ENCODE measurements at regions not wholly inside any gene's neighbourhood (a gene's known extent, or its start where the extent isn't known, plus 50 kb on each side); places are given as distances from the start of the nearest gene placed in this dataset.

DNA sequence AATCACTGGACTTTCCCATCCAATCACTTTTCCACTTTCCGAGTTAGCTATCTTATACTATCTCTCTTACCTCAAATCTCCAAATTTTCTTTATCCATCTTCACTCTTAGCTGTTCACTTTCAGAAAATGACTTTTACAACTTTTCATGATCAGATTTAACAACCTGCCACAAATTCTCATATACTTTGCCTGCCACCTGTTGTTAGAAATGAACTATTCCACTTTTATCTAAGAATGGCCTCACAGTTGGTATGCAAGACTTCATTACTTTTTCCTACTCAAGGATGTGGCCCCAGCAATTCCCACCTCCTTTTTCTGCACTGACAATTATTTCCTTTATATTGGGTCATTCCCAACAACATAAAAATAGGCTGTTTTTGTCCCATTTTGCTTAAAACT is 93.6 kb upstream of the DEPDC1 start:
- Histone ChIP-seq H3K36me3 (no peaks in the 10 kb centered on the region), H3K9me3 (no peaks in the 10 kb centered on the region), H3K4me3 (no peak overlapping the region), H3K4me1 (ENCODE audit: insufficient read depth) (no peaks in the 10 kb centered on the region), H3K27ac (no peak overlapping the region), H3K27me3 (no peaks in the 10 kb centered on the region)
- WGBS, 3 donors = 80 to 97% (median 88%) methylated on average over 1 of the region's 1 CpG
- TF ChIP-seq POLR2A (IDR thresholded peaks at IDR 0.05) (no peak), EP300 (IDR thresholded peaks at IDR 0.05) (no peak)
- TF ChIP-seq, protein P1, sequence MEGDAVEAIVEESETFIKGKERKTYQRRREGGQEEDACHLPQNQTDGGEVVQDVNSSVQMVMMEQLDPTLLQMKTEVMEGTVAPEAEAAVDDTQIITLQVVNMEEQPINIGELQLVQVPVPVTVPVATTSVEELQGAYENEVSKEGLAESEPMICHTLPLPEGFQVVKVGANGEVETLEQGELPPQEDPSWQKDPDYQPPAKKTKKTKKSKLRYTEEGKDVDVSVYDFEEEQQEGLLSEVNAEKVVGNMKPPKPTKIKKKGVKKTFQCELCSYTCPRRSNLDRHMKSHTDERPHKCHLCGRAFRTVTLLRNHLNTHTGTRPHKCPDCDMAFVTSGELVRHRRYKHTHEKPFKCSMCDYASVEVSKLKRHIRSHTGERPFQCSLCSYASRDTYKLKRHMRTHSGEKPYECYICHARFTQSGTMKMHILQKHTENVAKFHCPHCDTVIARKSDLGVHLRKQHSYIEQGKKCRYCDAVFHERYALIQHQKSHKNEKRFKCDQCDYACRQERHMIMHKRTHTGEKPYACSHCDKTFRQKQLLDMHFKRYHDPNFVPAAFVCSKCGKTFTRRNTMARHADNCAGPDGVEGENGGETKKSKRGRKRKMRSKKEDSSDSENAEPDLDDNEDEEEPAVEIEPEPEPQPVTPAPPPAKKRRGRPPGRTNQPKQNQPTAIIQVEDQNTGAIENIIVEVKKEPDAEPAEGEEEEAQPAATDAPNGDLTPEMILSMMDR (IDR thresholded peaks at IDR 0.05) = no peak
- no peak for DNase-seq
- intact Hi-C loops (cut with DNase I) = no loop called here

DNA sequence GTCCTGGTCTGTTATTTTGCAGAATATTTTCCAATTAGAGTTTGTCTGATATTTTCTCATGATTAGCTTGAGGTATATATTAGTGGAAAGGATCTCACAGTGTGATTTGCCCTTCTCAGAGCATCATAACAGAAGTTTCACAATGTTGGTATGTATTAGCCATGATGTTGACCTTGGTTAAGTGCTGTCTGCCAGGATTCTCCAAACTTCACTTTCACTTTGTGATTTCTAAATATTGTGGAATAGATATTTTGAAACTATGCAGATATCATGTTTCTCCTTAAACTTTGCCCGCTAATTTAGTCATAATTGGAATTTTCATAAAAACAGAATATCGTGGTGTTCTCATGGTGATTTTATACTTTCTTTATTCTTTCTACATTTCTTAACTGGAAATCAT is 98.0 kb upstream of the DEPDC1 start:
- intact Hi-C loops (cut with DNase I) = no loop called here
- 5 to 50% (median 16%) methylated on average over 2 of the region's 2 CpGs for WGBS, 3 donors
- no peak for TF ChIP-seq POLR2A (IDR thresholded peaks at IDR 0.05)
- TF ChIP-seq, protein P1 (IDR thresholded peaks at IDR 0.05) = no peak
- TF ChIP-seq EP300 (IDR thresholded peaks at IDR 0.05) = no peak
- no peaks in the 10 kb centered on the region for H3K27me3 ChIP-seq
- no peaks in the 10 kb centered on the region for H3K36me3 ChIP-seq
- no peak for DNase-seq
- H3K9me3 ChIP-seq = no peaks in the 10 kb centered on the region
- no peak overlapping the region for H3K27ac ChIP-seq
- no peak overlapping the region for H3K4me3 ChIP-seq
- H3K4me1 ChIP-seq (ENCODE audit: insufficient read depth) = no peaks in the 10 kb centered on the region

DNA sequence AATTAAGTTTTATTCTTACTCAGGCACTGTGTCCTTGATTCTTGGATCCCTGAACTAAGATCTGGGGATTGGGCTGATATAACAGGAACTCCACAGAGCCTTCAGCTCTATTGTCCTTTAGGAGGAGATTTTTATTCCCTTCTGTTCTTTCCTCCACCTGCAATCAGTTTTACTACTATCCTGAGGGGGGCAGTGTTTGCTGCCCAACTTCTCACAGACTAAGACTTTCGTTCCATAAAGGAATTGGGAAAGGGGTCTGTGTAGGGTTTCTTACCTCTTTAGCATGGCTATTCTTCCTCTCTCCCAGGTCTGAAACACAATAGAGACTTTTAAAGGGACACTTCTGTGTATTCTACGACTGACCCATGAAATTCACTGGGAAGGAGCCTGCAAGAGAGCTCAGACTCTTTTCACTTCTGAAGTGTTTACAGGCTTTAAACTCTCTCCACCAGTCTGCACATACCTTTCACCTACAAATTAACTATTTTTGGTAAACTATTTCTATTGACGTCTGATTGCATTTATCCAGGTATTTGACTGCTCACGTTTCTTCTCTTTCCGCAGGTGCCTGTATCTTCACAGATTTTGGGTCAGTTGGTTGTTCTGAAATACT is 103.3 kb upstream of the DEPDC1 start:
- no peak for TF ChIP-seq POLR2A (IDR thresholded peaks at IDR 0.05)
- no peak for TF ChIP-seq EP300 (IDR thresholded peaks at IDR 0.05)
- TF ChIP-seq, protein P1 (IDR thresholded peaks at IDR 0.05) = no peak
- no peaks in the 10 kb centered on the region for H3K36me3 ChIP-seq
- H3K27me3 ChIP-seq = no peaks in the 10 kb centered on the region
- H3K9me3 ChIP-seq = no peaks in the 10 kb centered on the region
- H3K4me3 ChIP-seq = no peak overlapping the region
- DNase-seq = no peak
- intact Hi-C loops (cut with DNase I) = no loop called here
- H3K4me1 ChIP-seq (ENCODE audit: insufficient read depth) = no peaks in the 10 kb centered on the region
- WGBS, 3 donors = 30 to 52% (median 42%) methylated on average over 5 of the region's 5 CpGs
- no peak overlapping the region for H3K27ac ChIP-seq

DNA sequence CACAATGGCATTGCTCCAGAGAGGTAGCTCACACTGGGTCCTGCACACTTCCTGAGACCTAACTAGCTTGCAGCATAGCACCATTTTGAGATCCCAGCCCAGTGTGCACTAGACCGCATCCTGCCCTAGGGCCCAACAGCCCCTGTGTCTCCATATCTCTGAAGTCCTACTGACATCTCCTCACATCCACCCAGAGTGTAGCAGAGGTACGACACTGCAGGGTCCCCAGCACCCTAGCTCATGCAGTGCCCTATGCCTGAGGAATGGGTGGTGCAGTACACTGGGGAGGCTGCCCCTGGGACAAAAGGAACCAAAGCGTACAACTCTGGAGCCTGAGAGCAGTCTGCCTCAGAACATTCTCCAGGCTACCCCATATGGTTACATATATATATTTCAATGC is 111.4 kb upstream of the DEPDC1 start:
- intact Hi-C loops (cut with DNase I) = no loop called here
- H3K4me1 ChIP-seq (ENCODE audit: insufficient read depth) = no peaks in the 10 kb centered on the region
- 95 to 98% (median 96%) methylated on average over 3 of the region's 3 CpGs for WGBS, 3 donors
- no peaks in the 10 kb centered on the region for H3K27me3 ChIP-seq
- H3K27ac ChIP-seq = no peak overlapping the region
- DNase-seq = no peak
- H3K9me3 ChIP-seq = no peaks in the 10 kb centered on the region
- H3K4me3 ChIP-seq = no peak overlapping the region
- H3K36me3 ChIP-seq = no peaks in the 10 kb centered on the region
- TF ChIP-seq POLR2A (IDR thresholded peaks at IDR 0.05) (no peak), EP300 (IDR thresholded peaks at IDR 0.05) (no peak)

DNA sequence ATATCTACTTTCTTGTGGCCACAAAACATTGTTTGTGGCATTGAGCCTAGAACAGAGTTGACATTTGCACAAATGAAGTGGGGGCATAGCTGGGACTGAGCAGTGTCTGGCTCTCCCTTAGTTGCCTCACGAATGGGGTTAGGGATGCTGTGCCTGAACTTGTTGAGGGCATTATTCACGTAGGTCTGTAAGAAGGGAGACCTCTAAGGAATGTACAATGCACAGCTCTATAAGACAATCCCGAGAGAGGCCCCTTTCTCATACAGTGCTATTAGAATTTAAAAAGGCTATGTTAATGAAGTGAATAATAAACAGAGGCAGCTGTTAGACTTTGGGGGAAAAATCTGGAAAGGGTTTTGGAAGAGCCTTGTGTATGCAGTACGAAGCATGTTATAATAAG is 118.4 kb upstream of the DEPDC1 start:
- H3K9me3 ChIP-seq = no peaks in the 10 kb centered on the region
- H3K4me1 ChIP-seq (ENCODE audit: insufficient read depth) = no peaks in the 10 kb centered on the region
- WGBS, 3 donors = 70 to 78% (median 76%) methylated on average over 4 of the region's 4 CpGs
- intact Hi-C loops (cut with DNase I) = no loop called here
- H3K27me3 ChIP-seq = no peaks in the 10 kb centered on the region
- H3K36me3 ChIP-seq = no peaks in the 10 kb centered on the region
- no peak overlapping the region for H3K27ac ChIP-seq
- DNase-seq = no peak
- TF ChIP-seq POLR2A (IDR thresholded peaks at IDR 0.05) (no peak), EP300 (IDR thresholded peaks at IDR 0.05) (no peak)
- TF ChIP-seq, protein P1 (IDR thresholded peaks at IDR 0.05) = no peak
- H3K4me3 ChIP-seq = no peak overlapping the region
